DND-41 (cell line): ENCODE measurements at regions not wholly inside any gene's neighbourhood (a gene's known extent, or its start where the extent isn't known, plus 50 kb on each side); places are given as distances from the start of the nearest gene placed in this dataset.

Source experiments
- CTCF ChIP-seq: IDR thresholded peaks from 2 replicates; pipeline ENCODE4 v1.5.1; 2012; ENCODE audit warnings: borderline replicate concordance, low read length, moderate library complexity, mild to moderate bottlenecking; ENCODE audit not compliant: poor library complexity, severe bottlenecking; ENCODE audit errors: extremely low read depth
- EZH2 ChIP-seq: IDR thresholded peaks from 3 replicates; pipeline ENCODE4 v1.6.1; 2012; ENCODE audit warnings: borderline replicate concordance, low read depth, mild to moderate bottlenecking, moderate library complexity, low read length, inconsistent platforms; ENCODE audit not compliant: severe bottlenecking

- TF ChIP-seq EZH2 (no peak), CTCF (no peak)
Observed at GRCh38 chr10:108561649-108562048, 1361.7 kb downstream of the XPNPEP1 start.
